Pulmonary artery endothelial cell (primary cell): ENCODE measurements at regions not wholly inside any gene's neighbourhood (a gene's known extent, or its start where the extent isn't known, plus 50 kb on each side); places are given as distances from the start of the nearest gene placed in this dataset.
"Not testable (repeated sequence)": the region's sequence is repeated elsewhere in the genome, so short reads cannot be mapped to it uniquely, and the experiment has no call there.

Experiments
- DNase-seq: peaks from one replicate; pipeline ENCODE4 v3.0.0-alpha.2; 2011; ENCODE audit warnings: low read depth, low spot score

DNA sequence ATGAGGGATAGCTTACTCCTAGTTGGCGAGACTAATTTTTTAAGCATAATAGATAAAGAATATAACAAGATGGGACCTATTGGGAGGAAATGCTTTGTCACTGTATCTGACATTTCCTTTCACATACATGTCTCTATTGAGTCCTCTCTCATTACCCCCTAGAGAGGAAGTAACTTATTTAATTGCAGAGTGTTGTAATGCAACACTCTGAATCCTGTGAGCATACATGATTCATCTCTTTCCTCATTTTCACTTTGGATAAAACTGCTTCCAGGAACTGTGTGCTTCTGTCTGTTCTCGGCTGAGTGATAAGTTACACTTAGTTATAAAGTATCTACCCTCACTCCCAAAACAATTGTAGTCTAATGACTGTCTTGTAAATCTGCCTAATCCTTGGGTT, 266.1 kb upstream of the ANXA10 start:
- no peak for DNase-seq

DNA sequence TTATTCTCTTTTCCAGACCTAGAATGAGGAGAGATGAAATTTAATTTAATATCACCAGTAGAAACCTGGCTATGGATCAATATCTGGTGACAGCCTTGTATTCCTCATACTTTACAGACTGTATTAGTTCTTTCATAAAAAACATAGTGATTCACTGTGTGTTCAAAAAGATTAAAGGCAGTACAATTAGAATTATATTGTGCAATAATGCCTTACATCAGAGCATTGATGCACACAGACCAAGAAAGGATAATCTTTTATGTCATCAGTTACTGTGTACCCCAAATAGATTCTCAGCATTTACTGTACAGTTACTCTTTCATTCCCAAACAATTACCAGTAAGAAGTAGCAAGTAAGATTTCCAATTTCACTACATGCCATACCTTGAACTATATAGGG, 260.5 kb upstream of the ANXA10 start:
- no peak for DNase-seq

DNA sequence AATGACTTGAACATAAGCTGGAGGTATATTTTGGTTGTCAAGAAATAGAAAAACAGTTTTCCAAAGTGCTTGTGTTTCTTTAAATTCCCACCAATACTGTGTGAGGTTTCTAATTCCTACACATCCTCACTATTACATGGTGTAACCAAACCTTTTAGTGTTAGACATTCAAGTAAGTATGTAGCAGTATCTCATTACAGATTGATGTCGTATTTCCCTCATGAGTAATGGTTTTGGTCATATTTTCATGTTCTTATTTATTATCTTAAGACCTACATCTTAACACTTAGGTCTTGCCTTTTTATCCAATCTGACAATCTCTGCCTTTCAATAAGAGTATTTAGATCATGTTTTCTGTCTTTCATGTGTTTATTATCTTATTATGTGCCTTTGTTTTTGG, 253.7 kb upstream of the ANXA10 start:
- no peak for DNase-seq

DNA sequence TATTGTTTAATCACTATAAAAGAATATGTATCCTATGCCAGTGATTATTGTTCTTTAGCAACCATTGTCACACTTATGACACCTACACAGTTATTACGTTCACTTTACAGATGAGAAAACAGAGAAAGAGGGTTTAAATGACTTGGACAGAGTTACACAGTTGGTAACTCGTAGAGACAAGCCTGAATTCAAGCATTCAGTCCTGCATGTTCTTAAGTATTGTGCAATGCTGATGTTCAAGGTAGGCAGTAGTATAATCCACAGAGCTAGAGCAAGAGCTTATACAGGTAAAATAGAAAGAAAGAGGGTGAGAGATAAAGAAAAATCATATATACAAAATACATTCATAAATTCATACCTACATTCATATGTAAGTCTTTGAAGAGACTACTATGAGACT, 249.8 kb upstream of the ANXA10 start:
- no peak for DNase-seq

DNA sequence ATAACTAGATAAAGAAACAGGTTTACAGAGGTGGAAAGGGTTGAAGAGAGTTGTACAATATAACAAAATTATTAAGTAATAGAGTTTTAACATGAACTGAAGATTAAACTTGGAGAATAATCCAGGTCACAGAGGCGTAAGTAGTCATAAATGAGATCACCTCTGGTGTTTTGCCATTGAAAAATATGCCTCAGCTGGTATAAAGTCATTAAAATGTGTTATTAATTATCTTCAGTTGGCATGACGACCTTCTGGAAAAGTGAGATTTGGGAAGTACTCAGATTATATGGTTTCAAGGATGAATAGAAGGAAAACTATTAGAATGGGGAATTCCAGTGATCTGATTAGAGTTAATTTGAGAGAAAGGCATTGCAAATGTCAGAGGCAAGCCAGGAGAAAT, 237.5 kb upstream of the ANXA10 start:
- DNase-seq, result no peak

DNA sequence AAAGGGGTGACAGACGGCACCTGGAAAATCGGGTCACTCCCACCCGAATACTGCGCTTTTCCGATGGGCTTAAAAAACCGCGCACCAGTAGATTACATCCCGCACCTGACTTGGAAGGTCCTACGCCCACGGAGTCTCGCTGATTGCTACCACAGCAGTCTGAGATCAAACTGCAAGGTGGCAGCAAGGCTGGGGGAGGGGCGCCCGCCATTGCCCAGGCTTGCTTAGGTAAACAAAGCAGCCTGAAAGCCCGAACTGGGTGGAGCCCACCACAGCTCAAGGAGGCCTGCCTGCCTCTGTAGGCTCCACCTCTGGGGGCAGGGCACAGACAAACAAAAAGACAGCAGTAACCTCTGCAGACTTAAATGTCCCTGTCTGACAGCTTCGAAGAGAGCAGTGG, 234.2 kb upstream of the ANXA10 start:
- DNase-seq, result not testable (repeated sequence)

DNA sequence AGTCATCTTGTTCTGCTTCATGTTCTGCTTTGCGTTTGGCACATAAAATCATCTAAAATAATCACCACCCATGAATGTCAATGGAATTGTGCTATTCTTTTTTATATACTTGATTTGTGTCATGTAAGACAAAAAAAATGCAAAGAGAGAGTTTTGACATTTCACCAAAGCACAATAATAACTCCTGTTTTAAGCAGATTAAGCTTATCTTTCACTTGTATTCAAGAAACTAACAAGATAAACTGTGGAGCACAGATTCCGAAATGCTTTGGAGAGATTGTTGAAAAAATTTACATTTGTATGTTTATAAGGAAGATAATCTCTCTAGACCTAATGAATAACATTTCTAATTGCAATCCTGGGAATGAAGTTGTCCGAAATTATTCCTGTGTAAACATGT, 225.1 kb upstream of the ANXA10 start:
- DNase-seq, result no peak

DNA sequence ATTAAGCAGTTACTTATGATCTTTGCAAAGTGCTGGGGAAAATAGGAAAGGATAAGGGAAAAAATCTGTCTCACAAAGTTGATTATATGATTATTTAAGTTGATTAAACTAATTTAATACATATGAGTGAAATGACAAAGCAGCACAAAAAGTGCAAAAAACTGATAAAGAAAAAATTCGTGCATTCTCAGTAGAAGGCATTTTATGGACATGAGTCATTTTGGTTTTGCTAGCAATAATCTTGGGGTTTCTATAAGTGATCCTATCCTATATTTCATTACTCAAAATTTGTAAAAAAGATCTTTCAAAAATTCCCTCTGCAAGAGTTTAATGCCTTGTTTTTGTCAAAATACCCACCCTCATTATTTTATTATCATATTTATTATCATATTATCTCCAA, 224.2 kb upstream of the ANXA10 start:
- no peak for DNase-seq

DNA sequence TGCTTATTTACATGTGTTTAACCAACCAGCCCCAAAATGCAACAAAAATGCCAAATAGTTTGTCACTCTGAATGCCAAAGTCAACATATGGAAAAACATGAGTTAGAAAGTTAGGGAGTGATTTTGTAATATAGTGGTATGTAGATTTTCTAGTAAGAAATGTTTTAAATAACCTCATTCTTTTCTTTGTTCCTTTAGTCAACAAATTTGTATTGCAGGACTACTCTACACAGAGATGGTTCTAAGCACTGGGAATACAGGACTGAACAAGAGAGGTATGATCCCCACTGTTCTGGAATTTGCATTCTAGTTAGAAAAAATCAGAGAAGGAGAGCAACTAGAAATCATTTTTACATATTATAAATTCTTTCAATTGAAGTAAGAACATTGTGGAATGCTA, 218.8 kb upstream of the ANXA10 start:
- no peak for DNase-seq

DNA sequence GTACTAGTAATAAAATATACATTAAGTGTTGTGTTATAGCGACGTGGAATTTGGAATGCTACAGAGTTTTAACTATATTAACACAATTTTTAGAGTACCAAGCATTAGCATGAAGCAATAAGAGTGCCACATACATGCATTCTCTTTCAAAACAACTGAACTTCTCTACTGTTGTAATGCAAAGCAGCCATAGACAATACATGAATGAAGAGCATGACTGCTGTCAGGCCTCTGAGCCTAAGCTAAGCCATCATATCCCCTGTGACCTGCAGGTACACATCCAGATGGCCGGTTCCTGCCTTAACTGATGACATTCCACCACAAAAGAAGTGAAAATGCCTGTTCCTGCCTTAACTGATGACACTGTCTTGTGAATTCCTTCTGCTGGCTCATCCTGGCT, 216.2 kb upstream of the ANXA10 start:
- DNase-seq, result not testable (repeated sequence)

DNA sequence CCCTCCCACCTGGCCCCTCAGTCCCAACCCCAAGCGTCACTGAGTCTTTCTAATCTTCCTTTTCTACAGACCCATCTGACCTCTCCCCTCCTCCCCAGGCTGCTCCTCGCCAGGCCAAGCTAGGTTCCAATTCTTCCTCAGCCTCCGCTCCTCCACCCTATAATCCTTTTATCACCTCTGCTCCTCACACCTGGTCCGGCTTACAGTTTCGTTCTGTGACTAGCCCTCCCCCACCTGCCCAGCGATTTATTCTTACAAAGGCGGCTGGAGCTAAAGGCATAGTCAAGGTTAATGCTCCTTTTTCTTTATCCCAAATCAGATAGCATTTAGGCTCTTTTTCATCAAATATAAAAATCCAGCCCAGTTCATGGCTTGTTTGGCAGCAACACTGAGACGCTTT, 214.5 kb upstream of the ANXA10 start:
- DNase-seq, result not testable (repeated sequence)

DNA sequence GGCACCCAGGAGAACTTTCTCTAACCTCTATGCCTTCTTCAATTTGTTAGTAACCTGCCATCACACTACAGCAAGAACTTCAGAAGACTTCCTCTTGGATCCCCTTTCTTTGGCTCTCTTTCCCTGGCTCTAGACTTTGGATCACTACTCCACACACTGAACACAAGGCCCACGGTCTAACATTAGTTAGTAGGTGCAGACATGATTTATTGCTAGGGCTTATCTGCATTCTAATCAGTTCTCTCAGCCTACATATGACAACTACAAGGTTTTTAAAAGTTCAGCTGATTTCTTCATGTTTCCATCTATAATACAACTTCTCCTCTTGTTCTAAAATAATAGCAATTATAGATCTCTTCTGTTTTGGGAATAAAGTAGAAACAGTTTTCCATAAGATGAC, 209.1 kb upstream of the ANXA10 start:
- DNase-seq, result no peak

DNA sequence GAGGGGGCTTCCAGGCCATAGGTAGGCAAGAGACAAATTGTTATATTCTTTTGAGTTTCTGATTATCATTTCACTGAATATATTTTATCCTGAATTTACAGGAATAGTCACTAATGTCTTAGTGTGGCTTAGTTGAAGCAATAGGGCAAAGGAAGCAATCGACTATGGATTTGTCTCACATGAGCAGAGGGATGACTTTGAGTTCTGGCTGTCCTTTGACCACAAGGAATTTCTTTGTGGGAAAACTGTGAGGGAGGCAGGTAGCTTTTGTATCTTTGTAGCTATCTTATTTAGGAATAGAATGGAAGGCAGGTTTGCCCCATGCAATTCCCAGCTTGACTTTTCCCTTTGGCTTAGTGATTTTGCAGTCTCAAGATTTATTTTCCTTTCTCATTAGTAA, 207.3 kb upstream of the ANXA10 start:
- no peak for DNase-seq

DNA sequence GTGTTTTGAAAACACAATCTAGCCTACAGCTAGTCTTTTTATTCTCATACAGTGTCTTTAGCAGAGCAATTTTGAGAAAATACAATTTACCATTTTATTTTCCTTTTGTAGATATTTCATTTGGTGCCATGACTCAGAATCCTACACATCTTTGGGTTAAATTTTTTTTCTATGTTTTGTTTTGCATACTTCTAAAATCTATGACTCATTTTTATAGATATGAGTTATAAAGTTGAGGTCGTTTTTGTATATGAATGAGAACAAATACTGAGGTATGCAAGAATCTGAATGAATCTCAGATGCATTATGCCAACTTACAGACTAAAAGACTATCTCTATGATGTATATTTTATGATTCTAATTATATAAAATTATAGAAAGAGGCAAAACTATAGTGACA, 206.5 kb upstream of the ANXA10 start:
- DNase-seq, result no peak

DNA sequence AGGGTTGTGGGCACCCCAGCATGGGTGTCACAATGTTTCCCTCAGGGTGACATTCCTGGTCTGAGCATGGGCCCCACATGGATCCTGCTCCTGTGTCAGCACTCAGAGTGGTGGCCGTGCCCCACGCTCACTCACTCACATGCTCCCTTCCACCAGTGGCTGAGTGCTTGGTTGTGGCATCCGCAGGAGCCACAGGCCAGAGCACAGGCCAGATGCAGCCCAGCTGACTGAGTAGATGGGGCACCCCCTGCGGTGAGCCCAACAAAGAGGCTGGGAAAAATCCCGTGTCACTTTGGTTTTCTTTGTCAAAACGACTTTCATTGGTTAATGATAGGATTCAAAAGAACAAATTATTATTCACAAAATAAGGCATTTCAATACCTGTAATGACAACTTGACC, 204.6 kb upstream of the ANXA10 start:
- no peak for DNase-seq

DNA sequence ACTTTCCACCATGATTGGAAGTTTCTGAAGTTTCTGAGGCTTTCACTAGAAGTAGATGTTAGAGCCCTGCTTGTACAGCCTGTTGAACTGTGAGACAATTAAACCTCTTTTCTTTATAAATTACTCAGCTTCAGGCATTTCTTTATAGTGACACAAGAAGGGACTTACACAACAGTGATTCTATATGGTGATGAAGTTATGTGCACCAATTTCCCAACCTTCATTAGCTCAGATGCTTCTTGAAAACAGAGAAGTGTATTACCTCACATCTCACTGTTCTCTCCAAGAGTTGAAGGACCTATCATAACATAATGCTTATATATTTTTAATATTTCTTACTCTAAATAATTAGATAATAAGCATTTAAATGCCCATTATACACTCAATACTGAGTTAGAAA, 202.1 kb upstream of the ANXA10 start:
- DNase-seq, result no peak

DNA sequence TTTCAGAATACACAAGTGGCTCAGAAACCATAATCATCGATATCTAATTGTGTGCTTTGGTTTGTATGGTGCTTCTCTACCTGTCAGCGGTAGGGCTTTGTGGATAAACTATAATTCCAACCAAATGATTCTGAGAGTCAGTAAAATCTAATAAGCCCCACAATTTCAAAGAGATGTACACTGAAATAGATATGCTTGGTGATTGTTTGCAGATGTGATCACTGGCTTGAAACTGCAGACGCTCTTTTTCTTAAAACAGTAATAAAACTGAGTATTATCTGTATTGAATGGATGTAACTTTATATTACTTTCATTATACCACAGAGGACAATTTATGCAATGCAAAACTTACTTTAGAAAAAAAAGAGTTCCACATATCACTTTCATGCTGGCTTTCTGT, 198.8 kb upstream of the ANXA10 start:
- no peak for DNase-seq

DNA sequence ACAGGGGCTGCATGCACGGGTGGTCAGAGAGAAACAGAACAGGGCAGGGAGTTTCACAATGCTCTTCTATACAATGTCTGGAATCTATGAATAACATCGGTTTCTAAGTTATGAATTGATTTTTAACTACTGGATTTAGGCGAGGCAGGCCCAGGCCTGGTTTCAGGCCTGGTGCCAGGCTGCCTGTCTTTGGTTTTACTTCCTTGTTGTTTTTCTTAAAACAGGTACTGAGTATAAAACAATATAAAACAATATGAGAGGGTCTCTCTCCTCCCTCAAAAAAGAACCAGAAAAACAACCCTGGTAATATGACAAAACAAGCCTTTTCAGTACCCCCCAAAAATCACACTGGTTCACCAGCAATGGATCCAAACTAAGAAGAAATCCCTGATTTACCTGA, 196.1 kb upstream of the ANXA10 start:
- DNase-seq, result not testable (repeated sequence)

DNA sequence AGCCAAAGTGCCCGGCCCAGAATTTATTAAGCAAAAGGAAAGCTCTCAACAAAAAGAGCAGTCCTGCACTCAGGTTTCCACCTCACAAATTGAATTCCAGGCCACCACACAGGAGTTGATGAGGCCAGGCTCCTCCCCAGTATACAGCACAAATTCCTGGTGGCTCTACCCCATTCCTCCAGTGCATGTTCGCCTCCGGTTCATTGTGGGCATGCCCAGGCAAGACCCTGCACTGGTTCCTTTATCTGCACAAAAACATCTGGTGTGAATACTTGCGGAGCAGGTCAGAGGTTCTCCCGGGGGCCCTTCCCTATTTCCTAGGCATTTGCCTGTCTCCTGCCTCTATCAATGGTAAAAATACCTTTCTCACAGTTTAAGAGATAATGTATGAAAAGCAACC, 195.2 kb upstream of the ANXA10 start:
- peak; percentile 81 for DNase-seq

DNA sequence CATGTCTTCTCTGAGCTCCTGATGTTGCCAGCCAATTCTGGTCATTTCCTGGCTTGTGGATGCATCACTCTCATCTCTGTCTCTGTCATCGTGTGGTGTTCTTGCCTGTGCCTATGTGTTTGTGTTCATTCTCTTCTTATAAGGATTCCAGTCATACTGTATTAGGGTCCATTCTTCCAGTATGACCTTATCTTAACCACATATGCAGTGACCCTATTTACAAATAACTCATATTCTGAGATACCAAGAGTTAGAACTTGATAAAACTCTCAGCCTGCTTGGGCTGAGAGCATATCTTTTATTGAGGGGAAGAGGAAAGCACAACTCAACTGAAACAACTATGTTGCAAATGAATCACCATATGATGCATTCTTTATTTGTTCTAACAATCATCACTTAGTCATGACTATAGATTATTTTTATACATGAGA, 189.0 kb upstream of the ANXA10 start:
- peak; percentile 26 for DNase-seq

DNA sequence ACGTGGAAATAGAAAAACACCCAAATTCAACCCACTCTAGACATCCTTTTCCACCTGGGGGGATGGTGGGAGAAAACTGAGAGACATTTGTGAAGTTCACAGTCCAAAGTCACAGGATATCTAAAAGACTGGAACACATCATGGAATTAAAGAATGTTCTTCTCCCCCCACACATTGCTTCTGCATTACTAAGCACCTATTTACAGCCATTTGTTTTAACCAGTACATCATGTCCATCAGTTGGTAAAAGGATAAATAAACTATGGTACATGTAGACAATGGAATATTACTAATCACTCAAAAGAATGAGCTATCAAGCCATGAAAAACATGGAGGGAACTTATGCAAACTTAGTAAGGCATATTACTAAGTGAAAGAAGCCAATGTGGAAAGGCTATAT, 185.5 kb upstream of the ANXA10 start:
- DNase-seq, result no peak

DNA sequence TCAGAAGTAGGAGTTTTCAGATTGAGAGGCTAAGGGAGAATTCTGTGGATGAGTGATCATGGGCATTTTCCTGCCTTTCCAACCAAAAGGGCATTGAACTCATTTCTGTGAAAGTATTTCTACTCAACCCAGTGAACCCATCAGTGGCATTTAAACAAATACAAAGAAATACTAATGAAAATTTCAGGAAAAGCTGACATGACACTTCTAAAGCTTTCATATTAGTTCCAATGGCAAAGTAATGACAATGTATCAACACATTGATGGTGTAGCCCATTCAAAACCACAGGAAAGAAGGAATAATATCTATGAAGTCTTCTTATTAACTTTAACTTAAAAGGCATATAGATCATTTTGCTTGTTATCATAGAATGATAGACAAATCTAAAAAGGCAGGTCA, 183.5 kb upstream of the ANXA10 start:
- no peak for DNase-seq

DNA sequence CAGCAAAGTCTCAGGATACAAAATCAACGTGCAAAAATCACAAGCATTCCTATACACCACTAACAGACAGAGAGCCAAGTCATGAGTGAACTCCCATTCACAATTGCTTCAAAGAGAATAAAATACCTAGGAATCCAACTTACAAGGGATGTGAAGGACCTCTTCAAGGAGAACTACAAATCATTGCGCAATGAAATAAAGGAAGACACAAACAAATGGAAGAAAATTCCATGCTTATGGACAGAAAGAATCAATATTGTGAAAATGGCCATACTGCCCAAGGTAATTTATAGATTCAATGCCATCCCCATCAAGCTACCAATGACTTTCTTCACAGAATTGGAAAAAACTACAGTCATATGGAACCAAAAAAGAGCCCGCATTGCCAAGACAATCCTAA, 179.8 kb upstream of the ANXA10 start:
- not testable (repeated sequence) for DNase-seq

DNA sequence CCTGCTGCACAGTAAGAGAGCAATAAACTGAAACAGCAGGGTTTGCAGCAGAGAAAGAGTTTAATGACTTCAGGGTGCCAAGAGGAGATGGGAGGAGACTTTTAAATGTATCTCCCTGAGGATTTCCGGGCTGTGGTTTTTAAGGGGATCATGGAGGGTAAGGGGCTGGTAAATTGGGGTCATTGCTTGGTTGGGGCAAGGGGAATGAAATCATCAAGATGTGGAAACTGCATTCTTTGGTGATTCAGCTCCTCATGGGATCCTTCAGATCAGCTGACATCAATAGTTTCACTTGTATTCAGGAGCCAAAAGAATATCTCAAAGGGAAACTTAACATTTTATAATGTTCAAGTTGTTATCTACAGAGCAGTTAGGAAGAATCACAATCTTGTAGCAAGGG, 174.3 kb upstream of the ANXA10 start:
- DNase-seq, result no peak

DNA sequence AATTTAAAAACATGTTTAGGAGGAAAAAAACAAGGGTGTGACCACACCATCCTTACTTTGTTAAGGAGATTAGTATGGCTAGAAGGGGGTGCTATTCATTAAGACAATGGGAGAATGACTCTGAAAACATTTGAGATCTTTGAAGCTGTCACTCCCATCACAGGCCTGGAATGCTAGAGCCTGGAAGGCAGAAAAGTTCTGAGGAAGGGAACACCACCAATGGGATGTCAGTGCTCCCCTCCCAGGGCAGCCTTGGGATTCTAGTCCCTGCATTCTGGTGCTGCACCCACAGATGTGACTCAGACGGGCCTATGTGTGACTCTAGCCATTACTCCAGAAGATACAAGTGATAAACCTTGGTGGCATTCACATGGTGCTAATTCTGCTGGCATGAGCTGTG, 162.2 kb upstream of the ANXA10 start:
- no peak for DNase-seq
